ENCODE measurements at regions not wholly inside any gene's neighbourhood (a gene's known extent, or its start where the extent isn't known, plus 50 kb on each side); places are given as distances from the start of the nearest gene placed in this dataset.

DNA sequence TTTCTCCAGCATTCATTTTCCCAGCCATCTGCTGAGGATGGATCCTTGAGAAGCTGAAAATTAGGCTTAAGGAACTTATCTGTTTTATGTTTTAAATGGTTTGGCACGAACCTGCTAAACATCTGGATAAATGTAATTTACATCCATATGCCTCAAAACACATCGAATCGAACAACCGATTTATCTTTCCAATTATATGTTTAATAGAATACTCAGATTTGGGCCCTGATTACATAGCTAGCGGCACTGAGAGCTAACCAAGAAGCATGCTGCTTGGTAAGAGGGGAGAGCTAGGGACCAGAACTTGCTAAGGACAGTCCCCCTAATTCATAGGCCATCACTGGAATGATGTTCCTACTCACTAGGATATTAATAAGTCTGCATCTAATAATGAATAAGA is 144.4 kb downstream of the BUB3 start (continued):
- TF ChIP-seq FOXS1 (CRISPR knock-in tag; IDR thresholded peaks at IDR 0.05) (no peak), POLR2A (IDR thresholded peaks at IDR 0.05; ENCODE audit: low read length) (no peak), RCOR1 (IDR thresholded peaks at IDR 0.05; ENCODE audit: low read depth, low read length) (no peak), FOSL2 (IDR thresholded peaks at IDR 0.05) (no peak), FOSL2 (CRISPR knock-in tag; IDR thresholded peaks at IDR 0.05) (no peak), EHF (CRISPR knock-in tag; IDR thresholded peaks at IDR 0.05) (no peak), NR3C1 (IDR thresholded peaks at IDR 0.05) (no peak)
- TF ChIP-seq, protein P1, sequence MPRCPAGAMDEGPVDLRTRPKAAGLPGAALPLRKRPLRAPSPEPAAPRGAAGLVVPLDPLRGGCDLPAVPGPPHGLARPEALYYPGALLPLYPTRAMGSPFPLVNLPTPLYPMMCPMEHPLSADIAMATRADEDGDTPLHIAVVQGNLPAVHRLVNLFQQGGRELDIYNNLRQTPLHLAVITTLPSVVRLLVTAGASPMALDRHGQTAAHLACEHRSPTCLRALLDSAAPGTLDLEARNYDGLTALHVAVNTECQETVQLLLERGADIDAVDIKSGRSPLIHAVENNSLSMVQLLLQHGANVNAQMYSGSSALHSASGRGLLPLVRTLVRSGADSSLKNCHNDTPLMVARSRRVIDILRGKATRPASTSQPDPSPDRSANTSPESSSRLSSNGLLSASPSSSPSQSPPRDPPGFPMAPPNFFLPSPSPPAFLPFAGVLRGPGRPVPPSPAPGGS (IDR thresholded peaks at IDR 0.05) = no peak
- TF ChIP-seq, protein P2, sequence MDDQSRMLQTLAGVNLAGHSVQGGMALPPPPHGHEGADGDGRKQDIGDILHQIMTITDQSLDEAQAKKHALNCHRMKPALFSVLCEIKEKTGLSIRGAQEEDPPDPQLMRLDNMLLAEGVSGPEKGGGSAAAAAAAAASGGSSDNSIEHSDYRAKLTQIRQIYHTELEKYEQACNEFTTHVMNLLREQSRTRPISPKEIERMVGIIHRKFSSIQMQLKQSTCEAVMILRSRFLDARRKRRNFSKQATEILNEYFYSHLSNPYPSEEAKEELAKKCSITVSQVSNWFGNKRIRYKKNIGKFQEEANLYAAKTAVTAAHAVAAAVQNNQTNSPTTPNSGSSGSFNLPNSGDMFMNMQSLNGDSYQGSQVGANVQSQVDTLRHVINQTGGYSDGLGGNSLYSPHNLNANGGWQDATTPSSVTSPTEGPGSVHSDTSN (IDR thresholded peaks at IDR 0.05) = no peak

DNA sequence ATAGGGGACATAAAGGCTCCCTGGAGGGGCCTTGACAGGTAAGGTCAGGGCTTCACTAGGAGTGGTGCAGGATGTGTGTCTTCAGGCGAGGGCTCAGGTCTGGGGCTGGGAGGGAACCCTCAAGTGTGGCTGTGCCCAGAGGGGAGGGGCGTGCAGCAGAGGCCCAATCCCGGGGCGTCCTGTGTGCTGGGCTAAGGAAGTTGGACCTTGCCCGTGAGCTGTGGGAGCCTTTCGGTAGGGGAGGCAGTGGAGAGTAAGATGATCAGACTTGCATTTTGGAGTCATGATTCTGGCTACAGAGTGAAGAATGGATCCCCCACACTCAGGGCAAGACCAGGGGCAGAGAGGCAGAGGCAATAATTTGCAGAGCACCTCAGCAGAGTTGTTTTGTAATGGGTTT is 145.4 kb downstream of the BUB3 start:
- Histone ChIP-seq H3K4me2 (no peak overlapping the region), H3K27ac (no peak overlapping the region), H3K4me3 (no peak overlapping the region), H3K9me3 (no peaks in the 10 kb centered on the region), H3K4me1 (no peaks in the 10 kb centered on the region)
- POLR2A ChIA-PET = no interaction called here
- WGBS (ENCODE audit: missing lambda C conversion rate) = 70% methylated on average over 5 of the region's 6 CpGs
- CTCF ChIA-PET = no interaction called here
- ATAC-seq (no peak), DNase-seq (ENCODE audit: low read depth in 1 of 2, low spot score in 1 of 2) (no peak), FAIRE-seq (no peak)
- TF ChIP-seq EP300 (IDR thresholded peaks at IDR 0.05) (no peak), ZFP36 (IDR thresholded peaks at IDR 0.05; ENCODE audit: borderline replicate concordance, partially characterized antibody) (no peak), NR3C1 (IDR thresholded peaks at IDR 0.05) (no peak), RNF2 (IDR thresholded peaks at IDR 0.05; ENCODE audit: borderline replicate concordance, low read depth) (no peak), MAFK (IDR thresholded peaks at IDR 0.05; ENCODE audit: partially characterized antibody) (no peak), PHF8 (IDR thresholded peaks at IDR 0.05; ENCODE audit: borderline replicate concordance, low read depth) (no peak), CHD2 (IDR thresholded peaks at IDR 0.05; ENCODE audit: low read length, partially characterized antibody) (no peak), KDM1A (IDR thresholded peaks at IDR 0.05; ENCODE audit: low read depth) (no peak), RAD21 (conservative IDR thresholded peaks at IDR 0.05 in 1 of 2, IDR thresholded peaks at IDR 0.05 in 1 of 2) (no peak)
- TF ChIP-seq, protein P3, sequence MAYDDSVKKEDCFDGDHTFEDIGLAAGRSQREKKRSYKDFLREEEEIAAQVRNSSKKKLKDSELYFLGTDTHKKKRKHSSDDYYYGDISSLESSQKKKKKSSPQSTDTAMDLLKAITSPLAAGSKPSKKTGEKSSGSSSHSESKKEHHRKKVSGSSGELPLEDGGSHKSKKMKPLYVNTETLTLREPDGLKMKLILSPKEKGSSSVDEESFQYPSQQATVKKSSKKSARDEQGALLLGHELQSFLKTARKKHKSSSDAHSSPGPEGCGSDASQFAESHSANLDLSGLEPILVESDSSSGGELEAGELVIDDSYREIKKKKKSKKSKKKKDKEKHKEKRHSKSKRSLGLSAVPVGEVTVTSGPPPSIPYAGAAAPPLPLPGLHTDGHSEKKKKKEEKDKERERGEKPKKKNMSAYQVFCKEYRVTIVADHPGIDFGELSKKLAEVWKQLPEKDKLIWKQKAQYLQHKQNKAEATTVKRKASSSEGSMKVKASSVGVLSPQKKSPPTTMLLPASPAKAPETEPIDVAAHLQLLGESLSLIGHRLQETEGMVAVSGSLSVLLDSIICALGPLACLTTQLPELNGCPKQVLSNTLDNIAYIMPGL (CRISPR knock-in tag; IDR thresholded peaks at IDR 0.05; ENCODE audit: borderline replicate concordance) = no peak
- TF ChIP-seq, protein P4, sequence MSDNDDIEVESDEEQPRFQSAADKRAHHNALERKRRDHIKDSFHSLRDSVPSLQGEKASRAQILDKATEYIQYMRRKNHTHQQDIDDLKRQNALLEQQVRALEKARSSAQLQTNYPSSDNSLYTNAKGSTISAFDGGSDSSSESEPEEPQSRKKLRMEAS (IDR thresholded peaks at IDR 0.05) = no peak
- TF ChIP-seq, protein P2 (IDR thresholded peaks at IDR 0.05) = no peak
- TF ChIP-seq, protein P5, sequence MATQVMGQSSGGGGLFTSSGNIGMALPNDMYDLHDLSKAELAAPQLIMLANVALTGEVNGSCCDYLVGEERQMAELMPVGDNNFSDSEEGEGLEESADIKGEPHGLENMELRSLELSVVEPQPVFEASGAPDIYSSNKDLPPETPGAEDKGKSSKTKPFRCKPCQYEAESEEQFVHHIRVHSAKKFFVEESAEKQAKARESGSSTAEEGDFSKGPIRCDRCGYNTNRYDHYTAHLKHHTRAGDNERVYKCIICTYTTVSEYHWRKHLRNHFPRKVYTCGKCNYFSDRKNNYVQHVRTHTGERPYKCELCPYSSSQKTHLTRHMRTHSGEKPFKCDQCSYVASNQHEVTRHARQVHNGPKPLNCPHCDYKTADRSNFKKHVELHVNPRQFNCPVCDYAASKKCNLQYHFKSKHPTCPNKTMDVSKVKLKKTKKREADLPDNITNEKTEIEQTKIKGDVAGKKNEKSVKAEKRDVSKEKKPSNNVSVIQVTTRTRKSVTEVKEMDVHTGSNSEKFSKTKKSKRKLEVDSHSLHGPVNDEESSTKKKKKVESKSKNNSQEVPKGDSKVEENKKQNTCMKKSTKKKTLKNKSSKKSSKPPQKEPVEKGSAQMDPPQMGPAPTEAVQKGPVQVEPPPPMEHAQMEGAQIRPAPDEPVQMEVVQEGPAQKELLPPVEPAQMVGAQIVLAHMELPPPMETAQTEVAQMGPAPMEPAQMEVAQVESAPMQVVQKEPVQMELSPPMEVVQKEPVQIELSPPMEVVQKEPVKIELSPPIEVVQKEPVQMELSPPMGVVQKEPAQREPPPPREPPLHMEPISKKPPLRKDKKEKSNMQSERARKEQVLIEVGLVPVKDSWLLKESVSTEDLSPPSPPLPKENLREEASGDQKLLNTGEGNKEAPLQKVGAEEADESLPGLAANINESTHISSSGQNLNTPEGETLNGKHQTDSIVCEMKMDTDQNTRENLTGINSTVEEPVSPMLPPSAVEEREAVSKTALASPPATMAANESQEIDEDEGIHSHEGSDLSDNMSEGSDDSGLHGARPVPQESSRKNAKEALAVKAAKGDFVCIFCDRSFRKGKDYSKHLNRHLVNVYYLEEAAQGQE (IDR thresholded peaks at IDR 0.05) = no peak
- TF ChIP-seq, protein P6, sequence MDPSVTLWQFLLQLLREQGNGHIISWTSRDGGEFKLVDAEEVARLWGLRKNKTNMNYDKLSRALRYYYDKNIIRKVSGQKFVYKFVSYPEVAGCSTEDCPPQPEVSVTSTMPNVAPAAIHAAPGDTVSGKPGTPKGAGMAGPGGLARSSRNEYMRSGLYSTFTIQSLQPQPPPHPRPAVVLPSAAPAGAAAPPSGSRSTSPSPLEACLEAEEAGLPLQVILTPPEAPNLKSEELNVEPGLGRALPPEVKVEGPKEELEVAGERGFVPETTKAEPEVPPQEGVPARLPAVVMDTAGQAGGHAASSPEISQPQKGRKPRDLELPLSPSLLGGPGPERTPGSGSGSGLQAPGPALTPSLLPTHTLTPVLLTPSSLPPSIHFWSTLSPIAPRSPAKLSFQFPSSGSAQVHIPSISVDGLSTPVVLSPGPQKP (IDR thresholded peaks at IDR 0.05; ENCODE audit: low read depth, low read length) = no peak
